ENCODE measurements at regions not wholly inside any gene's neighbourhood (a gene's known extent, or its start where the extent isn't known, plus 50 kb on each side); places are given as distances from the start of the nearest gene placed in this dataset.
"Not testable (repeated sequence)": the region's sequence is repeated elsewhere in the genome, so short reads cannot be mapped to it uniquely, and the experiment has no call there.

- not testable (repeated sequence) for DNase-seq (ENCODE audit: low read depth, low spot score)
These were observed 201.2 kb downstream of the RTP5 start for GRCh38 chr2:242070726-242071125.

- DNase-seq (ENCODE audit: low read depth, low spot score): not testable (repeated sequence)
These were observed 201.8 kb downstream of the RTP5 start for GRCh38 chr2:242071377-242071776.

GRCh38 chr2:242071936-242072335, 202.4 kb downstream of the RTP5 start:
- DNase-seq (ENCODE audit: low read depth, low spot score): not testable (repeated sequence)

GRCh38 chr2:242075168-242075567, 205.6 kb downstream of the RTP5 start:
- no peak for DNase-seq (ENCODE audit: low read depth, low spot score)

- DNase-seq (ENCODE audit: low read depth, low spot score): no peak
These were observed 206.2 kb downstream of the RTP5 start for GRCh38 chr2:242075696-242076095.

GRCh38 chr2:242076184-242076583, 206.7 kb downstream of the RTP5 start:
- not testable (repeated sequence) for DNase-seq (ENCODE audit: low read depth, low spot score)

GRCh38 chr2:242078426-242078825, 208.9 kb downstream of the RTP5 start:
- not testable (repeated sequence) for DNase-seq (ENCODE audit: low read depth, low spot score)

GRCh38 chr2:242079792-242080191, 210.3 kb downstream of the RTP5 start:
- DNase-seq (ENCODE audit: low read depth, low spot score): not testable (repeated sequence)

GRCh38 chr2:242080575-242081214, 211.2 kb downstream of the RTP5 start:
- not testable (repeated sequence) for DNase-seq (ENCODE audit: low read depth, low spot score)

GRCh38 chr2:242084034-242084433, 214.5 kb downstream of the RTP5 start:
- DNase-seq (ENCODE audit: low read depth, low spot score): not testable (repeated sequence)

GRCh38 chr2:242085024-242085674, 215.6 kb downstream of the RTP5 start:
- DNase-seq (ENCODE audit: low read depth, low spot score): not testable (repeated sequence)

- DNase-seq (ENCODE audit: low read depth, low spot score): no peak
These were observed 216.6 kb downstream of the RTP5 start for GRCh38 chr2:242085941-242086621.

GRCh38 chr2:242088044-242088443, 218.5 kb downstream of the RTP5 start:
- DNase-seq (ENCODE audit: low read depth, low spot score): not testable (repeated sequence)

- DNase-seq (ENCODE audit: low read depth, low spot score): peak; percentile 47
These were observed 219.1 kb downstream of the RTP5 start for GRCh38 chr2:242088471-242089212.

GRCh38 chr2:242089213-242089549, 219.7 kb downstream of the RTP5 start:
- DNase-seq (ENCODE audit: low read depth, low spot score): not testable (repeated sequence)

- DNase-seq (ENCODE audit: low read depth, low spot score): not testable (repeated sequence)
These were observed 227.7 kb downstream of the RTP5 start for GRCh38 chr2:242097278-242097677.

- no peak for DNase-seq (ENCODE audit: low read depth, low spot score)
These were observed 228.5 kb downstream of the RTP5 start for GRCh38 chr2:242098034-242098433.

- no peak for DNase-seq (ENCODE audit: low read depth, low spot score)
These were observed 229.1 kb downstream of the RTP5 start for GRCh38 chr2:242098445-242099128.

GRCh38 chr2:242103093-242103492, 233.6 kb downstream of the RTP5 start:
- not testable (repeated sequence) for DNase-seq (ENCODE audit: low read depth, low spot score)

GRCh38 chr2:242104202-242104956, 234.8 kb downstream of the RTP5 start:
- DNase-seq (ENCODE audit: low read depth, low spot score): not testable (repeated sequence)

- DNase-seq (ENCODE audit: low read depth, low spot score): not testable (repeated sequence)
These were observed 237.5 kb downstream of the RTP5 start for GRCh38 chr2:242107065-242107464.
